ENCODE measurements at regions not wholly inside any gene's neighbourhood (a gene's known extent, or its start where the extent isn't known, plus 50 kb on each side); places are given as distances from the start of the nearest gene placed in this dataset.

- no peak for DNase-seq (ENCODE audit: low read depth)
- TF ChIP-seq MYC (IDR thresholded peaks at IDR 0.05; ENCODE audit: low read depth, low read length) (no peak), POLR2A (IDR thresholded peaks at IDR 0.05; ENCODE audit: extremely low read depth, insufficient read length) (no peak)
- H3K4me3 ChIP-seq (ENCODE audit: low read depth, low read length): no peak overlapping the region
These were observed 1092.1 kb upstream of the PRKX start for GRCh38 chrX:4805502-4805901.

DNA sequence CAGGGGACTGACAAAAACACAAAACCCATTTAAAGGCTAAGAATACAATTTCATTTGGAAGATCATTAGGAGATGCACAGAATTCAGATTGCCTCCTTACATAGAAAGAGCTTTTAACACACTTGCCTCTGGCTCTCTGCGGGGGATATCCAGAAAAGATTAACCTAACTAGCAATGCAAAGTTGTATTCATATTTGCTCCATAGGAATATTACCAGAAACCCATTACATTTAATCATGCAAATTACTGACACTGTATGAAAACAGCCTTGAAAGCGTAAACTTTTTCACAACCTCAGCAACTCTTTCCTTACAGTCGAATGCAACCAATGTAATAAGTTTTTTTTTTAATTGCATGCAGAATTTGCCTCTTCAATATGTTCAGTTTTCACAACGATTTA is 1087.3 kb upstream of the PRKX start:
- TF ChIP-seq MYC (IDR thresholded peaks at IDR 0.05; ENCODE audit: low read depth, low read length) (no peak), POLR2A (IDR thresholded peaks at IDR 0.05; ENCODE audit: extremely low read depth, insufficient read length) (no peak)
- TF ChIP-seq, protein P1, sequence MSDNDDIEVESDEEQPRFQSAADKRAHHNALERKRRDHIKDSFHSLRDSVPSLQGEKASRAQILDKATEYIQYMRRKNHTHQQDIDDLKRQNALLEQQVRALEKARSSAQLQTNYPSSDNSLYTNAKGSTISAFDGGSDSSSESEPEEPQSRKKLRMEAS (IDR thresholded peaks at IDR 0.05; ENCODE audit: low read depth, low read length): no peak
- TF ChIP-seq, protein P2, sequence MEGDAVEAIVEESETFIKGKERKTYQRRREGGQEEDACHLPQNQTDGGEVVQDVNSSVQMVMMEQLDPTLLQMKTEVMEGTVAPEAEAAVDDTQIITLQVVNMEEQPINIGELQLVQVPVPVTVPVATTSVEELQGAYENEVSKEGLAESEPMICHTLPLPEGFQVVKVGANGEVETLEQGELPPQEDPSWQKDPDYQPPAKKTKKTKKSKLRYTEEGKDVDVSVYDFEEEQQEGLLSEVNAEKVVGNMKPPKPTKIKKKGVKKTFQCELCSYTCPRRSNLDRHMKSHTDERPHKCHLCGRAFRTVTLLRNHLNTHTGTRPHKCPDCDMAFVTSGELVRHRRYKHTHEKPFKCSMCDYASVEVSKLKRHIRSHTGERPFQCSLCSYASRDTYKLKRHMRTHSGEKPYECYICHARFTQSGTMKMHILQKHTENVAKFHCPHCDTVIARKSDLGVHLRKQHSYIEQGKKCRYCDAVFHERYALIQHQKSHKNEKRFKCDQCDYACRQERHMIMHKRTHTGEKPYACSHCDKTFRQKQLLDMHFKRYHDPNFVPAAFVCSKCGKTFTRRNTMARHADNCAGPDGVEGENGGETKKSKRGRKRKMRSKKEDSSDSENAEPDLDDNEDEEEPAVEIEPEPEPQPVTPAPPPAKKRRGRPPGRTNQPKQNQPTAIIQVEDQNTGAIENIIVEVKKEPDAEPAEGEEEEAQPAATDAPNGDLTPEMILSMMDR (IDR thresholded peaks at IDR 0.05; ENCODE audit: low read depth, low read length): no peak
- H3K4me3 ChIP-seq (ENCODE audit: low read depth, low read length): no peak overlapping the region
- no peak for DNase-seq (ENCODE audit: low read depth)

GRCh38 chrX:4787971-4788370 is 1074.5 kb upstream of the PRKX start:
- TF ChIP-seq MYC (IDR thresholded peaks at IDR 0.05; ENCODE audit: low read depth, low read length) (no peak), POLR2A (IDR thresholded peaks at IDR 0.05; ENCODE audit: extremely low read depth, insufficient read length) (no peak)
- TF ChIP-seq, protein P1 (IDR thresholded peaks at IDR 0.05; ENCODE audit: low read depth, low read length): no peak
- TF ChIP-seq, protein P2 (IDR thresholded peaks at IDR 0.05; ENCODE audit: low read depth, low read length): no peak
- H3K4me3 ChIP-seq (ENCODE audit: low read depth, low read length): no peak overlapping the region
- peak; percentile 1 for DNase-seq (ENCODE audit: low read depth)

DNA sequence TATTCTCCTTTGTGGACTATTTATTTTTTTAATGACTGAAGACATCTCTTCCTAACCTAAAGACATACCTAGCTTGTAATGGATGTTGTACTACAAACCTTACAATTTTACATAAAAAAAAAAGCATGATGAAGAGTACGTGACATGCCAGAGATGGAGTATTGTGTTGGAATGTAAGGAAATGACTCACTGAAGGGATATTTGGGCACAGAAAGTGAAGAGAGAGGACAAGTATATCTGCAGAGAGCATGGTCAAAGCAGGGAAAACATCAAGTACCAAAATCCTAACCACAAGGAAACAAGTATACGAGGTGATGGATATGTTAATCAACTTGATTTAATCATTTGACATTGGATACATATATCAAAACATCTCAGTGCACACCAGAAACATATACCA is 1051.4 kb upstream of the PRKX start:
- DNase-seq (ENCODE audit: low read depth): no peak
- H3K4me3 ChIP-seq (ENCODE audit: low read depth, low read length): no peak overlapping the region
- TF ChIP-seq, protein P1 (IDR thresholded peaks at IDR 0.05; ENCODE audit: low read depth, low read length): no peak
- TF ChIP-seq, protein P2 (IDR thresholded peaks at IDR 0.05; ENCODE audit: low read depth, low read length): no peak
- TF ChIP-seq POLR2A (IDR thresholded peaks at IDR 0.05; ENCODE audit: extremely low read depth, insufficient read length) (no peak), MYC (IDR thresholded peaks at IDR 0.05; ENCODE audit: low read depth, low read length) (no peak)

GRCh38 chrX:4762196-4762595 is 1048.7 kb upstream of the PRKX start:
- no peak for TF ChIP-seq MYC (IDR thresholded peaks at IDR 0.05; ENCODE audit: low read depth, low read length)
- no peak for TF ChIP-seq POLR2A (IDR thresholded peaks at IDR 0.05; ENCODE audit: extremely low read depth, insufficient read length)
- TF ChIP-seq, protein P2 (IDR thresholded peaks at IDR 0.05; ENCODE audit: low read depth, low read length): no peak
- TF ChIP-seq, protein P1 (IDR thresholded peaks at IDR 0.05; ENCODE audit: low read depth, low read length): no peak
- DNase-seq (ENCODE audit: low read depth): no peak
- no peak overlapping the region for H3K4me3 ChIP-seq (ENCODE audit: low read depth, low read length)

- TF ChIP-seq, protein P1 (IDR thresholded peaks at IDR 0.05; ENCODE audit: low read depth, low read length): no peak
- no peak for TF ChIP-seq POLR2A (IDR thresholded peaks at IDR 0.05; ENCODE audit: extremely low read depth, insufficient read length)
- TF ChIP-seq, protein P2 (IDR thresholded peaks at IDR 0.05; ENCODE audit: low read depth, low read length): no peak
- no peak for TF ChIP-seq MYC (IDR thresholded peaks at IDR 0.05; ENCODE audit: low read depth, low read length)
- no peak overlapping the region for H3K4me3 ChIP-seq (ENCODE audit: low read depth, low read length)
- no peak for DNase-seq (ENCODE audit: low read depth)
These were observed 1041.6 kb upstream of the PRKX start for GRCh38 chrX:4754878-4755604.
